DMS 273 treated with DMSO at 0.1 percent for 48 hours (cell line): ENCODE measurements at regions not wholly inside any gene's neighbourhood (a gene's known extent, or its start where the extent isn't known, plus 50 kb on each side); places are given as distances from the start of the nearest gene placed in this dataset.

Experiments used
- DNase-seq: peaks from one replicate; lab custom pipeline; 2025; lab: John Stamatoyannopoulos, UW

DNA sequence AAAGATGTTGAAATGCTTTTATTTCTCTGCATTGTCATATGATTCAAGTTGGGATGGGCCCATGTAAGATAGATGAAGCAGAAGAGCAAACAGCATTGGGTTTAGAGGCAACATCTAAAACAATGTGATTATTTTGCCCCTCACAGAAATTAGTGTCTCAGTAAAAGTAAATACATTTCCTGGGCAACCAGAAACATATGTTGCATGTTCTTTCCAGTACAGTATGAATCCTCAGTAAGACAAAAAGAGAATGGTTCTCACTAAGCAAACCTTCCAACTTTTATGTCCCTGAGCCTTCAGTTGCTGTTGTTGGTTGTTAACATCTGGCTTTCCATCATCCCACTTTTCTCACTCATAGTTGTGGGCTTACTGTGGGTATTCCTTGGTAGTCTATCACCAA, 222.5 kb upstream of the PRPS1L1 start:
- DNase-seq, result no peak

DNA sequence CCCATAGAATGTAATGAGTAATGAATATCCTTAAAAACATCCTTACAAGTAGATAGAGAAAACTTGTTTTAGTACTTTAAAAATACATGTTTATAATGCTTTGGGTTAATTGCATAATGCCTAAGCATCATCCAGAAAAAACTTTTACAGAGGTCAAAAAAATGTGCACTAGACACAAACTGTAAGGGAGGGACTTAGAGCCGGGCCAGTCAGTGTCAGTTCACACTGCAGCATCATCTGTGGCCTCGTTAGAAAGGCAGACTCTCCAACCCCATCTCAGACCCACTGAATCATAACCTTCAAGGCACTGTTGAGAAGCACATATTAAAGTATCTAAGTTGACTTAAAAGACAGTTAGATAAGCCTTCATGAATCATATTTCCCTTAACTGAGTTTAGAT, 230.1 kb upstream of the PRPS1L1 start:
- no peak for DNase-seq

DNA sequence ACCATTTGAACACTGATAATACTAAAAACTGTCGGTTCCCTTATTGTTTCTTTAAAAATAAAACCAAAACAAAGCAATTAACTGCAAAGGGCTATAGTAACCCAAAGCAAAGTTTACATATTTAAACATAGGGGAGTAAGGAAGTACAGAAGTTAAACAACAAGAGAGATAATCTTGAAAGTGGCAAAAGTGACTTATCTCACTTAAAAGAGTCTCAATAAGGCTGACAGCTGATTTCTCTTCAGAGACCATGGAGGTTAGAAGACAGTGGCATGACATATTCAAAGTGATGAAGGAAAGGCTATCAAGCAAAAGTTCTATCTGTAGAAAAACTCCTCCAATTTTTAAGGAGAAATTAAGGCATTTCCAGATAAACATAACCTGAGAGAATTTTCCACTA, 233.5 kb upstream of the HDAC9 start:
- no peak for DNase-seq

DNA sequence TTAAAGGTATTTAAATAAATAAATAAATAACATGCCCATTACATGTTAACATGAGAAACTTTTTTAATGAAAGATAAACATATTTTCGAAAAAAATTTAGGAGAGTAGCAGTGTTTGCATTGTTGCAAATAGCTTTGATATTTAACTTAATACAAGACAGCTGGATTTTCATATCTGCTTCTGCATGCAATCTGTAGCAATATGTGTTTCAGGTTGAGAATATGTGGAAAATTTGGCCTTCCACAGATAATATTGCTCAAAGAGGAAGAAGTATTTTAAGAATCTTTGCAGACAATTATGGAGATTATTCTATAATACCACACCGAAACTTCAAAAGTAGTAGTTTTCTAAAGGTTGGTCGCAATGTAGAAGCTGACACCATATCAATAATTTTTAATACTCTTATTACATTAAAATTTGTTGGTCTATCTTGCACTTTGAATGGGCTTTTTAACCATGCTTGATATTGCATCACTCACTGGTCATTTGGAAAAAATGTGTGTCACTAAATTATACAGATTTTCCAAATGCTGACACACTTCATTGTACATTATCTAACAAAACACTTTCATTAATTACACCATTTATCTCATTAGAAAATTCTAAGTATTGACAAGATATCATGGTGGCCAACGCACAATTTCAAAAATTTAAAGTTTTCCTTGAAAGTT, 229.8 kb upstream of the HDAC9 start:
- no peak for DNase-seq

DNA sequence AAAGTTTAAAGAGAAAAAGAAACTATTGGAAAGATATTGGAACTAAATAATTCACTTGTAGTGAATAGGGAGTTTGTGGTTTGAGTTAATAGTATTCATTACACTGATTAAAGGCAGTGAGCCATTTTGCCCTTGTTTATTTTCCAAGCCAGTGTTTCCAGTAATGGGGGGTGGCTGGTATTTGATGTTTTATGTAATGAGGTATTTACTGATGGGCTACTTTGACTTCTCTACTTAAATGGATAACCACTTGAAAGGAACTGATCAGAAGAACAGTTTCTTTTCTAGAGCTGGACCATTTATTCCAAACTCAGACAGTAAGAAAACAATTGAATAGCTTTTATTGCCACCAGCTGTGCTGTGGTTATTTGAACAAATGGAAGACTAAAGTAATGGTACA, 227.0 kb upstream of the HDAC9 start:
- DNase-seq, result no peak

DNA sequence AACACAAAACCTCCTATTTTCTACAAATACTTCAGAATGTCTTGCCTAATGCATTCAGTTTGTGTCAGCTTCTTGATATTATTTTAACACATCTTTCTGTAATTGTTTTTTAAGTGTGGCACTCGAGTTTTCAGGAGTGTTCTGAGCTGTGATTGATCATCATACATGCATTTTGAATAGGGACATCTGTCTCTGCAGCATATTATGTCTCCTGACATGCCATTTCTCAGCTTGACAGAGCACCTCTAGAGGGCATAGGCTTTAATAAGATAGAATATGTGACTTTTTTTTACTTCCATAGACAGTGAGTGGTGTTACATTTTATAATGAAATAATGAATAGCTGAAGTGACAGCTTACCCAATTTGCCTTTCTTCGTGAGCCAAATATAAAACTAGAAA, 219.2 kb upstream of the HDAC9 start:
- no peak for DNase-seq

DNA sequence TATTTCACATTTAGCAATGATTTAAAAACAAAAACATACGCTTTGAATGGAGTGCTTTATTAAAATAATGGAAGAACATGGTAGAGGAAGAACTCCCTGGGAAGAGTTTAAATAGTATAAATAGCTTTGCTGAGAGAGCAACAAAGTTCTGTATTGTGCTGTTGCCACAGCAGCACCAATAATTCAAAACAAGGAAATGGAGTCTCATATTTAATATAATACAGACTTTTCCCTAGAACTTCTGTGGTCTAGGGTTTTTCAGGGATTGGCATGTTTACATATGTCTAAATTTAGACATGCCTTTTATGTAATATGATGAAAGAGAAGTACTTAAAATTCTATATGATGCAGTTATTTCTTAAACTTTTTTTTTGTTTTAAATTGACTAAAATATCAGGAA, 217.2 kb upstream of the HDAC9 start:
- DNase-seq, result no peak

DNA sequence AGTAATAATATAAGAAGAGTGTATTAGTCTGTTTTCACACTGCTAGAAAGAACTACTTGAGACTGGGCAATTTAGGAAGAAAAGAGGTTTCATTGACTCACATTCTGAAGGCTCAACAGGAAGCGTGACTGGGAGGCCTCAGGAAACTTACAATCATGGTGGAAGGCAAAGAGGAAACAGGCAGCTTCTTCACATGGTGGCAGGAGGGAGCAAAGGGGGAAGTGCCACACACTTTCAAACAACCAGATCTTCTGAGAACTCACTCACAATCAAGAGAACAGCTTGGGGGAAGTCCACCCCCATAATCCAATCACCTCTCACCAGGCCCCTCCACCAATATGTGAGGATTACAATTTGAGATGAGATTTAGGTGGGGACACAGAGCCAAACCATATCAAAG, 212.5 kb upstream of the HDAC9 start:
- DNase-seq, result no peak

DNA sequence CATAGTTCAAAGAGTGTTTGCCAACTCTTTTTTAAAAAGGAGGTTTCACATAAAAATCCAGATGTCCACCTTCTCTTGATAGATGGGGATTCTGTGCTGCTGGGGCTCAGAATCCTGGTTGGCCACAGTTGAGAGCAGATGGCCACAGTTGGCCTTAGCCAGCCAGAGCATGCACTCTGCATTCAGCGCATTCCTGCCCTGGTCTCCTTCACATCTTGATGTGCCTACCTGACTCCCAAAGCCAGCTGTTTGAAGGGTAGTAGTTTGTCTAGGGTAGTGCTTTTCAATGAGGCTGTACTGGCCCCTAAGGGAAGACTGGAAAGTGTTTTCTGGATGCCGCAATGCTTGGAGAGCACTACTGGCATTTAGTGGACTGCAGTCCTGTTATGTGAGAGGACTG, 208.1 kb upstream of the HDAC9 start:
- DNase-seq, result no peak

DNA sequence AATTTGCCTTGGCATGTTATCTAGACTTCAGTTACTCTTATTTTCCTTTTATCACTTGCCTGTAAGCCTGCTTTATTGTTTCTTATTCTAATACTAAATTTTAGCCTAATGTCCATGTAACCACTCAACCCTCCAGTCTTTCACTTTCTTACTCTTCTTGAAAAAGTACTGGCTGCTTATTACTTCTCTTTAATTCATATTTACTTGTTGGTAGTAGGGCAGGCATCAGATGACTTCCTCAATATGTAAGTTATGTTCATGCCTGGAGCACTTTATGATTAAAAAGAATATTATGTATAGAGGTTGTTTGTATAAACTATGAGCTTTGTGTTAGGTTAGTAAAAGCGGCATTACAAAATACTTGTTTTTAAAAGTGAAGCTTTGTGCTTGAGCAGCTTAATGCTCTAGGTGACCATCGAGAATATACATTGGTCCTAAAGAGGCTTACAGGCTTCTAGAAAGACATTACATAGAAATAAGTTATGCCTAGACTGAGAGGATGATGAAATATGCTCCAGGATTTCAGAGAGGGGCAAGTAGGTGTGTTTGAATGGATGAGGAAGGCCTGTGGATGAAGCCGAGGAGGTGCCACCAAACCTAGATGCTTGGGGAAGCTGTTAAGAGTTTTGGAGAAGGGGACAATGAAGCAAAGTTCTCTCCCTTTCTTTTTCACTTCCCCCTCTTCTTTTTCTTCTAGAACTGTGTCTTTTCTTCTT, 207.1 kb upstream of the HDAC9 start:
- DNase-seq, result no peak

DNA sequence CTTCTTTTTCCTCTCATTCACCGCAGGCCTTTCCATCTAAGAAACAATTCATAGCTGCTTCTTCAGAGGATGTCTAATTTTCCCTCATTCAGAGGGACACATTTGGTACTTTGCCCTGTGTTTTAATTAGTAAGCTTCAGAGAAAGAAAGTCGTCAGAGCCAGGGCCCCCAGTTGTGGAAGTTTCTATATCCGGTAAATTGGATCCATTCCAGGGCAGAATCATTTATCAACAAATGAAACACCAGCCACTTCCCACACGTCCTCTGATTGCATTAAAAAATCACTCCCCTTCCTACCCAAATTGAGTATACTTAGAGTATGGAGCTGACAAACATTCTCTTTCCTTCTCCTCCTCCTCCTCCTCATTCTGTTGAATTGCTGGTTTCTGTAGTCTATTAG, 205.8 kb upstream of the HDAC9 start:
- DNase-seq, result no peak

DNA sequence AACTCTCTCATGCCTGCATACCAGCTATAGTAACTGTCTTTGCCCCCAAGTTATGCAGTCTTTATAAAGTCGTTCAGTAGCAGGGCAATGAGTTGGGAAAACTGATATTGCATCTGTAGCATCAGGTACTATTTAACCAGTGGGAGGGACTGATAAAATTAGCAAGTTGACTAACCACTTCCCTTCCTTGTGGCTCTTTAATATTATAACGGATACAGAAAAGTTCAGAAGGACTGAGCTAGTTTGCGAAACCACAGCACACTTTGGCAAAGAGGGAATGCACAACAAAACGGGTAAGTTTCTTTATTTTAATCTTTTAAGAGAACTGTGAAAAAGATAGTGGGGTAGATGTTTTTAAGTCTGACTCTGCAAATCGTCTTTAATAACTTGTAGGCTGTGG, 205.3 kb upstream of the HDAC9 start:
- no peak for DNase-seq

DNA sequence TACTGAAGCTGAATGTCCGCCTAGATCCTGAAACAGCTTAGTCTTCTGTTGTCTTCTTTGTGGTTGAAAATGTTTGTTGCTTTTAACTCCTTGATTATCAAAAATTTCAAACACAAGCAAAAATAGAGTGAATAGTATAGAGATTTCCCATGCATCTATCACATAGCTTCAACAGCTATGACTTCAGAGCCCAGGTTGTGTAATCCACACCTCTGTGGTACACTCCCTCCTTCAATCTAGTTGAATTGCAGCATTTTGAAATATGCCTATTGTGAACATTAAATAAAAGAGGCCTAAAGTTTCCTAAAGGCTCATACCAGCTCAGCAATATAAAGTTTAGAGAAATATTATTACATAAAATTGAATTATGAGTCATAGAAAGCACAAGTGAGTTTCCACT, 204.7 kb upstream of the HDAC9 start:
- DNase-seq, result no peak

DNA sequence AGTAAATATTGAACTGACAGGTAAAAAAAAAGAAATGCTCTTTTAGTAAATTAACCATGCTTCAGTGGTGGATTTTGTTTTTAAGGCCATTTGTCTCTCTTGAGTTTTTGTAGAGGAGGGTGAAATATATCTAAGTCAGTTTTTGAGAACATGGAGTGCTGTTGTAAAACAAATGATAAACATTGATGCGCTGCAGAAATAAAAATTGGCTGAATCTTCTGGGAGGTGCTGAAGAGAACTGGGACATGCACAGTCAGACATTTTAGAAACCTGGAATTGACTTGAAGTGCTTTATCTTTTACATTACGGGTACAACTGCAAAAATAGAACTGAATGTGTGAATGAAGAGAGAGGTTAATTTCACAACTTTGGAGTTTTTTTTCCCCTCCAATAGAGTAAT, 203.0 kb upstream of the HDAC9 start:
- no peak for DNase-seq

DNA sequence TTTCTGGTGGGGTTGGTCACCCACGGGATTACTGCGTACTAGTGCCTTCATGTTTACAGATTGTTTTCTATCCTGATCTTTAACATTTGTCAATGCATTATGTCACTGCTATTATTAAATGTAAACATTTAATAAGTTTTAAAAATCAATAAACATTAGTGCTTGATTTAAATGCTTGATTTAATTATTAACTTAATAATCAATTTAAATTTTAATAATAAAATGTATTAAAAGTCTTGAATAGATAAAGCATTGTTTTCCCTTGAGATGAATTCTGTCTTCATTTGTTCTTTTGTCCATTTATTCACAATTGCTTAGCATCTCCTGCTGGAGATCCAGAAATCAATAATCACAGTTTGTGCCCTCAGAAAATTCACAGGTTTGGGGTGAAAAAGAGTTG, 201.8 kb upstream of the HDAC9 start:
- no peak for DNase-seq

DNA sequence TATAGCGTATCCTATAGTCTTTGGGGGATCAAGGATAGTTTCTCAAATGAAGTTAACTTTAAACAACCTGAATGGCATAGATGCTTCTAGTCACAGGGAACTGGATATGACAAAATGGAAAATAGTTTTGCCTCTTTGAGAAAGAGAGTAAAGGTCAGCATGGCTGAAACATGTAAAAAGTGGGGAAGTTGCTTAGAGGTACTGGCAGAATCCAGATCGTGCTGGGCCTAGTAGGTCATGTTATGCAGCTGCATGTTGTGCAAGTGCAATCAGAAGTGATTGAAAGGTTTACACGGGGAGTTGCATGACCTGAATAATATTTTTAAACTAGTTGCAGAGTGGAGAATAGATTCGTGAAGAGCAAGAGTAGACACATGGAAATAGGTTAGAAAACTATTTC, 201.1 kb upstream of the HDAC9 start:
- no peak for DNase-seq

DNA sequence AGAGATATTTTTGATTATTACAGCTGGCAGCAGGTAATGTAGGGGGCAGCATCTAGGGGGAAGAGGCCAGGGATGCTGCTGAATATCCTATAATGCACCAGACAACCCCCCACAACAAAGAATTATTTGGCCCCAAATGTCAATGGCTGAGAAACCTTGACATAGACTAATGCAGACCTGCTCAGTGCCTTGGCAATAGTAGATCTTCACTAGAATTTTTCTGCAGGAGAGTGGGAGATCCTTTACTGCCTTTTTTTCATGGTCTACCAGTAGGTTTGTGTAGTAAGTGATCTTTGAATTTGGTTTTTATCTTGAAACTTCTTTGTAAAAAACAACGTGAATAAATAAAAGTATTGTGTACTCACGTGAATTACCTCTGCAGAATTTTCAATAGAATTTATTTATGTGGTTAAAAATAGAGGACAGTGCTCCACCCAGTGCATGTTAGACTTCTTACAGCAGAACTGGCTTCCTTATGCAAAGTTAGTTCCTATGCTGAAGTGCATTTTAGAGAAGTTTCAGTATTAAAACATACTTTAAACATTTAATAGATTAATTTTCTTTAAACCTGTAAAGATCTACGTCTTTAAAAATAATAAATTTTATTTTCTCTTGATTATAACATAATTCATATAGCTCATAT, 199.6 kb upstream of the HDAC9 start:
- no peak for DNase-seq

DNA sequence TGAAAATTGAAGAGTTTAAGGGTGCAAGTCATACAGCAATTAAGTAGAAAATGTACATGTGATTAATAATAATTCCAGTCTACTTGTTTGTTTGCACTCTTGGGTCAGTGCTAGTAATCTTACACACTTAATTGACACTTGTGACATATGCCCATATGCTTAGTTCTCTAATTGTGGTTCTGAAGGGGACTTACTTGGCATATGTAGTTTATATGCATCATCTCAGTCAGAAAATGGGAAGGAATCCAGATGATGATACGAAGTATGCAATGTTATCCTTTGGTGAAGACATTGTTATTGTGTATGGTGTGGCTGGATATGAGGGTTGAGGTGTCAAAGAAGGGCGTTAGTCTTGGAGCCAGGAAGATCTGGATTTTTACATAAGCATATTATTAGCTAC, 193.5 kb upstream of the HDAC9 start:
- DNase-seq, result no peak

DNA sequence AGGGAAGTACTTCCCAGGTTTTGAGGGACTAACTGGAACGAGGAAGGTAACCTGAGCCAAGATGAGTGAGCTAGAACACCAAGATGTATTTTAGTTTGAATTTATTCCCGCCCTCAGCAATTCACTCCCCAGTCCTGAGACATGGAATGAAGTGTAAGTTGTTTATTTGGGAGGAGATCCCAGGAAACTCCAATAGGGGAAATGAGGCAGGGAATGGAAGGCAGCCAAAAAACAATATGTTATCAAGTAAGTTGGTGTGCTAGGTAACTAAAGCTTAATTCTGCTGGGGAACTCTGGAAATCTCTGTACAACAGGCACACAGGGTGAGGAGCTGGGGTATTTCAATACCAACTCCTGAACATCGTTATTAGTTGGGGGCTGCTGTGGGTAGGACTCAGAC, 189.7 kb upstream of the HDAC9 start:
- DNase-seq, result no peak

DNA sequence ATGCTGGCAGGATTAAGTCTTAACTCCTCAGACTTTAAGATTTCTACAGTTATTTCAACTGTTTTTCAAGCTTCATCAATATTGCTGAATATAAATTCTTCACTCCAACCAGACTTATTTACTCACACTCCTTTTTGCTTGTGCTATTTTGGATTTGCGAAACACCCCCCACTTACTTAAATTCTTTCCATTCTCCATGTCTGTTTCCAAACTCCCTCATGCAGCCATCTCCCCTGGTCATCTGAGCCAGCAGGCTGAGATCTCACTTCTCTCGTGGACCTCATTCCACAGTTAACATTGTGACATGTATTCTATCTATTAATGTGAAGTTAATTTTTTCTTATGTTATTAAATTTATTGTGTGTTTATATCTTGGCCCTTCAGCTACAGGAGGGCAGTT, 188.9 kb upstream of the HDAC9 start:
- no peak for DNase-seq

DNA sequence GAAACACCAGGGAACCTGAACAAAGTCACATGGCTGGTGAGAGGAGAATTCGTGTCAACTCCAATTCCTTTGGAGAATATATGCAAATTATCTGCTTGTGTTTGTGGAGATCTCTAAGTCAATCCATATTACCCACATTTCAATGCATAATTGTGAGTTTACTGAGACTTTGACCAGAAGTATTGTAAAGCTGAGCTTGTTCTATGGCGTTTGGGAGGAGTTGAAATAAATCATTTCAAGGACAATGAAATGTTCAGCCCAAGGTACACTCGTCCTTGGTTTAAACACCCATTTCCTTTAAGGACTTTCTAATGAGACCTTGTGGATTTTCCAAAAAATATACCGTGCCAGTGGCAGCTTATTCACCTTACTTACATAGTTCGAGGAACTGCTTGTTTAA, 186.6 kb upstream of the HDAC9 start:
- no peak for DNase-seq

DNA sequence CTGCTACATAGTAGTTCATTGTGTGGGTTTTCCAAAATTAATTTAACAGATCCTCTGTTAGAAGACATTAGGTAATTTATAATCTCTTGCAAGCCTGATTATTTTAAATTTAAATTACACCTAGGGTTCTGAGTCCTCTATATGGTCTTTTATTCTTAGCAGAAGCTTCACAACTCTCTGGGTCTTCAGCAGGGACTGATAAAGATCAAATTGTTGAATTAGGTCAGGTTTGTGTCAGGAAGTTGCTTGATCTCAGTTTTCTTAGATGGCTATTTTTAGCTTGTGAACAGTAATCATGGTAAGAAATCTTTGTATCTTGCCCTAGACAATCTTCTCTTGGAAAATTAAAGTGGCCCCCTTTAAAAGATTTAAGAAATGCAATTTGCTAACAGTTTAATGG, 183.1 kb upstream of the HDAC9 start:
- DNase-seq, result no peak

DNA sequence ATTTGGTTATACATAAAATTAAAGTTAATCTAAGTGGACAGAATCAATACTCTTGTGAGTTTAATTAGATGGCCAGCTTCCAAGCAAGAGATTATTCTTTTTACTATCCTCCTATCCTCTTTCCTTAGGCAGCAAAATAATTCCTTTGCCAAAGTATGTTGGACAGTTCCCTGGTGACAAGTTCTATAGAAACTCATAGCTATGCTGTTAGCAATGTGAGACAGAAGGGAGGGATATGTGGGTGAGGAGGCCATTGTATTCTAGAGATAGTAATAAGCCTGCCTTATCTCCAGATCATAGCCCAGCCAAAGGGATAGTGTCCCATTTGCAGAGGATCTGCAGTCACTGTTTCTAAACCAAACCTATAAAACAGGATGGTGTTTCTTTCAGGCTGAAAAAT, 181.6 kb upstream of the HDAC9 start:
- DNase-seq, result no peak

DNA sequence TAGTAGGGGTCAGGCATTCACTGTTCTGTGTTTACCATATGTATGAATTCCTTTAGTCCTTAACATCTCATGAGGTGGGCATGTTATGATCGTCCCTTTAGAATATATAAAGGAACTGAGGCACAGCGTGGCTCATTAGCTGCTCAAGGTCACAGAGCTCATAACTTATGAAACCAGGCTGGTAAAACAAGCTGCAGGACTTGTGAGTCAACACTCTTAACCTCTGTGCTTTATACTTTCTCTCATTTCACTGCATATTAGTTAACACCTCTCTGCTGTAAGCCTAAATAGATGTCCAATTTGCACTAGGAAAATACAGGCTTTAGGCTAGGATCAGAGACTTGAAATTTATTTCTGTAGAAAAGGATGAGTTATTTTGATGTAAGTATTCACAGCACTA, 180.3 kb upstream of the HDAC9 start:
- no peak for DNase-seq
